ENCODE measurements at regions not wholly inside any gene's neighbourhood (a gene's known extent, or its start where the extent isn't known, plus 50 kb on each side); places are given as distances from the start of the nearest gene placed in this dataset.

DNA sequence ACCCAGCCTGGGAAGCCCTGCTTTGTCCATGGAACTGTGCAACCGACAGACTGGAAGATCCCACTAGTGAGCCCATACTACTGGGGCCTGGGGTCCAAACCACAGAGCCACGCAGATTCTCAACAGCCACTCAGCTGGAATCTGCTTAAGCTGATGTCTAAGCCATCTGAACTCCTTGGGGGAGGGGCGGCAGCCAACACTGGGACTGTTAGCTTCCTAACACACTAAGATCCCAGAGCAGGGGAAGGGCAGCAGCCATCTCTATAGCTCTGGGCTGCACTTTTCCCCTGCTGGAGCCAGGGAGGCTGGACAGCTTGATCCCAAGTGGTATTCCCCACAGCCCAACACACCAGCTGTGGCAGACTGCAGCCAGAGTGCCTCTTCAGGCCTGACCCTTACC lies 118.3 kb downstream of the RPRM start:
- H2AFZ ChIP-seq (ENCODE audit: low read length), result no peak overlapping the region
- no peak overlapping the region for H3K27ac ChIP-seq (ENCODE audit: low read length)
- TF ChIP-seq, protein P1, sequence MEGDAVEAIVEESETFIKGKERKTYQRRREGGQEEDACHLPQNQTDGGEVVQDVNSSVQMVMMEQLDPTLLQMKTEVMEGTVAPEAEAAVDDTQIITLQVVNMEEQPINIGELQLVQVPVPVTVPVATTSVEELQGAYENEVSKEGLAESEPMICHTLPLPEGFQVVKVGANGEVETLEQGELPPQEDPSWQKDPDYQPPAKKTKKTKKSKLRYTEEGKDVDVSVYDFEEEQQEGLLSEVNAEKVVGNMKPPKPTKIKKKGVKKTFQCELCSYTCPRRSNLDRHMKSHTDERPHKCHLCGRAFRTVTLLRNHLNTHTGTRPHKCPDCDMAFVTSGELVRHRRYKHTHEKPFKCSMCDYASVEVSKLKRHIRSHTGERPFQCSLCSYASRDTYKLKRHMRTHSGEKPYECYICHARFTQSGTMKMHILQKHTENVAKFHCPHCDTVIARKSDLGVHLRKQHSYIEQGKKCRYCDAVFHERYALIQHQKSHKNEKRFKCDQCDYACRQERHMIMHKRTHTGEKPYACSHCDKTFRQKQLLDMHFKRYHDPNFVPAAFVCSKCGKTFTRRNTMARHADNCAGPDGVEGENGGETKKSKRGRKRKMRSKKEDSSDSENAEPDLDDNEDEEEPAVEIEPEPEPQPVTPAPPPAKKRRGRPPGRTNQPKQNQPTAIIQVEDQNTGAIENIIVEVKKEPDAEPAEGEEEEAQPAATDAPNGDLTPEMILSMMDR (IDR thresholded peaks at IDR 0.05; ENCODE audit: low read length), result no peak
- no peak overlapping the region for H3K9ac ChIP-seq (ENCODE audit: low read length)
- H3F3A ChIP-seq (ENCODE audit: insufficient read depth, low read length), result no peaks in the 10 kb centered on the region
- H3K4me2 ChIP-seq (ENCODE audit: low read depth, low read length), result no peak overlapping the region
- H3K9me3 ChIP-seq (replicated peaks; ENCODE audit: insufficient read depth, low read length), result no peaks in the 10 kb centered on the region
- no peaks in the 10 kb centered on the region for H3K4me1 ChIP-seq (ENCODE audit: low read length)
- H3K79me2 ChIP-seq (ENCODE audit: low read length), result no peaks in the 10 kb centered on the region
- no peaks in the 10 kb centered on the region for H4K20me1 ChIP-seq (ENCODE audit: insufficient read depth, low read length)
- no peak for DNase-seq
- peaks cover 17% of the 10 kb centered on the region for H3K36me3 ChIP-seq (replicated peaks; ENCODE audit: insufficient read depth, low read length)
- H3K27me3 ChIP-seq (replicated peaks; ENCODE audit: insufficient read depth, low read length), result no peaks in the 10 kb centered on the region
- no peaks in the 10 kb centered on the region for H3K9me2 ChIP-seq (replicated peaks; ENCODE audit: insufficient read depth, low read length)
- H3K4me3 ChIP-seq (ENCODE audit: low read length), result no peak overlapping the region

DNA sequence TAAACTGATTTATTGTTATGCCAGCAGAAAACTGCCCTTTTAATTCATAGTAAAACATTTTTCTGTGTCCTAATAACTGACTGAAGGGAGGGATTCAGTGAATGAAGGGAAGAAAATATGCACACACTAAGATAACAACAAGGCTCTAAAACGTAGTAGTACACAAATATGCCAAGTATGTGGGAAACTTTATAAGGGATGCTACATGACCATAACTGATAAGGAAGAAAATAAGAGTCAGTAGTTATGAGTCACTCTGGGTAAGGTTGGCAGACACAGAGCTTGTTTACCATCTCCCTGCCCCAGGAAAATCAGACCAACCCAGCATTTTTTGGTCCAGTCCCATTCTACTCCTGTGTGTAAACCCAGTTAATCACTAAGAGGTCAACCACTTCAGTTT lies 124.2 kb downstream of the RPRM start:
- no peaks in the 10 kb centered on the region for H3K79me2 ChIP-seq (ENCODE audit: low read length)
- peaks cover 4% of the 10 kb centered on the region; the same call in 1 of the 2 replicates for H3K36me3 ChIP-seq (replicated peaks; ENCODE audit: insufficient read depth, low read length)
- no peak for DNase-seq
- no peak overlapping the region for H3K9ac ChIP-seq (ENCODE audit: low read length)
- no peak overlapping the region for H3K4me2 ChIP-seq (ENCODE audit: low read depth, low read length)
- no peaks in the 10 kb centered on the region for H3F3A ChIP-seq (ENCODE audit: insufficient read depth, low read length)
- H4K20me1 ChIP-seq (ENCODE audit: insufficient read depth, low read length), result no peaks in the 10 kb centered on the region
- no peaks in the 10 kb centered on the region for H3K9me3 ChIP-seq (replicated peaks; ENCODE audit: insufficient read depth, low read length)
- no peaks in the 10 kb centered on the region for H3K9me2 ChIP-seq (replicated peaks; ENCODE audit: insufficient read depth, low read length)
- no peak overlapping the region for H2AFZ ChIP-seq (ENCODE audit: low read length)
- no peaks in the 10 kb centered on the region for H3K4me1 ChIP-seq (ENCODE audit: low read length)
- H3K27ac ChIP-seq (ENCODE audit: low read length), result no peak overlapping the region
- no peak overlapping the region for H3K4me3 ChIP-seq (ENCODE audit: low read length)
- TF ChIP-seq, protein P1 (IDR thresholded peaks at IDR 0.05; ENCODE audit: low read length), result no peak
- TF ChIP-seq EZH2phosphoT487 (IDR thresholded peaks at IDR 0.05; ENCODE audit: low read length), result no peak
- no peak for TF ChIP-seq EZH2 (optimal IDR thresholded peaks at IDR 0.05; ENCODE audit: low read depth, low read length)
- H3K27me3 ChIP-seq (replicated peaks; ENCODE audit: insufficient read depth, low read length), result no peaks in the 10 kb centered on the region

DNA sequence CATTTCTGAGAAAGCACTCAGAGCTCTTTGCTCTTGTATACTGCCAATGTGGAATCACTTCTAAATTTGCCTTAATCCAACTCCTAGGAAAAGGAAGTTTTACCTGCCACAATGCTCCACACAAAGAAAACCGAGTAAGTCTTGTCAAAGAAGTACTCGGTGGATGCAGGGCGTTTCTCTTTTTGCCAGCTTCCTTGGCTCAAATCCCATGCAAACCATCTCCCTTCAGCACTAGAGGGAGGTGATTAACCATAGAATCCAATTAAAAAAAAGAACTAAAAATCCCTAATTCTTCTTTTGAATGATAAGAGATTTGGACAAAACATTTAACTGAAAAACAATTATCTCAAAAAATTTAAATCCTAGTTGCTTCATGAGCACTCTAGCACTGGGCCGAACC lies 129.0 kb downstream of the RPRM start:
- no peaks in the 10 kb centered on the region for H3F3A ChIP-seq (ENCODE audit: insufficient read depth, low read length)
- no peaks in the 10 kb centered on the region for H4K20me1 ChIP-seq (ENCODE audit: insufficient read depth, low read length)
- H3K36me3 ChIP-seq (replicated peaks; ENCODE audit: insufficient read depth, low read length), result peaks cover 6% of the 10 kb centered on the region; the same call in 1 of the 2 replicates
- no peak overlapping the region for H3K4me2 ChIP-seq (ENCODE audit: low read depth, low read length)
- H3K9me3 ChIP-seq (replicated peaks; ENCODE audit: insufficient read depth, low read length), result no peaks in the 10 kb centered on the region
- TF ChIP-seq EZH2phosphoT487 (IDR thresholded peaks at IDR 0.05; ENCODE audit: low read length) (no peak), EZH2 (optimal IDR thresholded peaks at IDR 0.05; ENCODE audit: low read depth, low read length) (no peak)
- TF ChIP-seq, protein P1 (IDR thresholded peaks at IDR 0.05; ENCODE audit: low read length), result no peak
- no peaks in the 10 kb centered on the region for H3K79me2 ChIP-seq (ENCODE audit: low read length)
- no peak overlapping the region for H2AFZ ChIP-seq (ENCODE audit: low read length)
- no peak overlapping the region for H3K9ac ChIP-seq (ENCODE audit: low read length)
- H3K4me3 ChIP-seq (ENCODE audit: low read length), result no peak overlapping the region
- no peak for DNase-seq
- H3K4me1 ChIP-seq (ENCODE audit: low read length), result no peaks in the 10 kb centered on the region
- H3K9me2 ChIP-seq (replicated peaks; ENCODE audit: insufficient read depth, low read length), result no peaks in the 10 kb centered on the region
- no peak overlapping the region for H3K27ac ChIP-seq (ENCODE audit: low read length)
- H3K27me3 ChIP-seq (replicated peaks; ENCODE audit: insufficient read depth, low read length), result no peaks in the 10 kb centered on the region

All from MM.1S (cell line).